ENCODE measurements at regions not wholly inside any gene's neighbourhood (a gene's known extent, or its start where the extent isn't known, plus 50 kb on each side); places are given as distances from the start of the nearest gene placed in this dataset.

DNA sequence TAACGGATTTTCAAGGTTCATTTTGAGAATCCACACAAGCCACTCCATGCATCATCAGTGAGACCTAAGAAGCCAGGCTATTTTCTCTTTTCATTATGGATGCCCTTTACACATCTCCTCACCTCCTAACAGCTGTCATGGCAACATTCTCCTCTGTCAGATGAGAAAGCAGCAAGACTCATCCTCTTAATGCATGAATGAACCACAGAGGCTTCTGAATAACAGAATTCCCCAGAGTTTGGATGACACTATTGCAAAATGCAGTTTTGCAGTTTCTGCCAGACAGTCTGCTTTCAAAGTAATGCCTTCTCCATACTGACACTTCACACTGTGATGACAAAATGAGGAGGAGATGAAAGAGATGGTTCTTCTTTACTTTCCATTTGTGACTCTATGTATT is 286.7 kb upstream of the GRIP1 start:
- no peak for DNase-seq

DNA sequence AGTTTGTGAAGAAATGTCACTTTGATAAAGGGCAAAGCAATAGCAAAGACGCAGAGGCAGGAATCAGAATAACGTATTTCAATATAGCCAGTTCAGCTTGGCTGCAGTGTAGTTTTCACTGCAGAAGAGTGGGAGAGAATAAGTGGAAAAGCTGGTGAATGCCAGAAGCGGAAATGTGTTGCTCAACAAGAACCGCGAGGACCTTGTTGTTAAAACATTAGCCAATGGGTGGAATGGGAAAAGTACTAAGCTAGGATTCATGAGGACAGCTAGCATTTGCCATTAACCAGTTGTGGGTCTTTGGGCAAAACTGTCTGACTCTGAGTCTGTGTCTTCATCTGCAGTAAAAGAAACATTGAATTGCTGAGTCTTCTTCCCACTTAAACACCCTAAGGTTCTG is 292.9 kb upstream of the GRIP1 start:
- DNase-seq = no peak

DNA sequence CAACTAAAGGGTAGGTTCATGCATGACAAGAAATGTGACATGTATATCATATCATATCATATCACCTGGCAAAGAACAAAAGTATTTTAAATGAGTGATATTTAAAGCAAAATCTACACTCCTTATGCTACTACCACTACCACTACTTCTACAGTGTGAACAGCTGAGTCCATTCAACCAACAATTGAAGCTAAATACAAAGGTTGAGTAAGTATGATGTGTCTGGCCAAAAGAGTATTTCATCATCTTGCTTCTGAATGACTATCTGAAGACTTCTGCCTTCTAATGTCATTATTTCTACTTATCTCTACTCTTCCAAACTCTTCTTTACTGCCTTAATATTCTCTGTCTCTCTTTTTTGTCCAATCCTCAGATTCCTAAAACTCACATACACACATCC is 292.6 kb upstream of the CAND1 start:
- no peak for DNase-seq

DNA sequence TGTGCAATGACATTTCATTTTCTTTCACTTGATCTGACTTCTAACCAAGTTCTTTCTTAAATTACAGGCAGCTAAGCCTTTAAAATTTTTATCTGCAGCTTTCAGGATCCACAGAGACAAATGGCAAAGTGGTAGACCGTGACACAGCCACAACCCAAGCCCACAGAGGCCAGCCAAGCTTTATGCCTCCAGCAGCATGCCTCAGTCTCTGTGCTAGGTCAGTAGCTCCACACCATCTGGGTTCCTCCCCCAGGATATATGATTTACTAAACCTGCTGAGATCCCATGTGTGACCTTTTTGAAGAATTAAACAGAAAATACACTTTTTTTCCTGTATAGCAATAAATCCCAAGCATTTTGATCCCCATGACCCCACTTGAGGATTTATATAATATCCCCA is 290.4 kb upstream of the CAND1 start:
- DNase-seq = no peak

DNA sequence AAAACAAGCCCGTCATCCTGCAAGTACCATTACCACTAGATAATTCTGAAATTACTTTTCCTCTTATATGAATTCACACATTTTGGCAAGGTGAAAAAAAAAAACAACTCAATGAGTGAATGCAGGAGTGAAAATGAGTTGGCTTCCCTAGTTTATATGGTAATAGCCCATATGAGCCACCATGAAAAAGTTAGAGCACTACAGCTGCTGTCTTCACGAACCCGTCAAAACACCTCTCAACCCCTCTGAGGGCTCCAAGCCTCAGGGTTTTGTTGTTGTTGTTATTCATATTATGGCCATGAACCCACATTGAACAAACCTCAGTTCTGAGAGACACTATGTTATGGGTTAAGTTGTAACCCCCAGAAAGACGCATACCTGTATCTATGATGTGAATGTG is 289.9 kb upstream of the CAND1 start:
- no peak for DNase-seq

DNA sequence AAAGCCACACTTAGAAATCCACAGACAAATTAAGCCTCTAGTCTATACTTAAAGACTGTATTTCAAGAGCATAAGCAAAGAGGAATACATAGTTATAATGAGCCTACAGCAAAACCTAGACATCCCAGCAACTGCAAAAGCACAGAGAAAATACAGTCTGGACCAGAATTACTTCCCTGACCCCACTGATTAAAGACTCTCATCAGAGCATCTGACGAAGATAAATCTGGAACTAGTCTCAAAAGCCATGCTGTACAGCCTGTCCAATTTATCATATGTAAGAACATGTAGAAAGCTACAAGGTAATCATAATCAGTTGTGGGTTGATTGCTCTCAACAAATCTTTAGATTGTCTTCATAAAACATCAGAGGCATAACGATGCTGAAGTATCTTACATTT is 285.1 kb upstream of the CAND1 start:
- DNase-seq = no peak

DNA sequence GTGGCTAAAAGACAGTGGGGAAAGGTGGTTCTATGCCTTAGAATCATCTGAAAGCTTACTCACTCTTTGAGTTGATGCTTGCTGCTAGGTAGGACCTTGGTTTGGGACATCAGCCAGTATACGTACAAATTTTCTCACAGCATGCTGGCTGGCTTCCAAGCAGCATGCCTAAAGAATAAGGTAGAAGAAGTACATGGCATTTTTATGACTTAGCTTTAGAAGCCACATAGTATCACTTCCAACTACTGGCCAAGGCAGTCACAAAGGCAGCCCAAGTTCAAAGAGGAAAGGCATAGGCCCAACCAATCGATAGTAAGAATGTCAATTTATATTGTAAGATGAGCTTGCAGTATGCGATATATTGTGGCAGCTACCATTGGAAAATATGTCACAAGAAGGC is 284.2 kb upstream of the CAND1 start:
- no peak for DNase-seq

DNA sequence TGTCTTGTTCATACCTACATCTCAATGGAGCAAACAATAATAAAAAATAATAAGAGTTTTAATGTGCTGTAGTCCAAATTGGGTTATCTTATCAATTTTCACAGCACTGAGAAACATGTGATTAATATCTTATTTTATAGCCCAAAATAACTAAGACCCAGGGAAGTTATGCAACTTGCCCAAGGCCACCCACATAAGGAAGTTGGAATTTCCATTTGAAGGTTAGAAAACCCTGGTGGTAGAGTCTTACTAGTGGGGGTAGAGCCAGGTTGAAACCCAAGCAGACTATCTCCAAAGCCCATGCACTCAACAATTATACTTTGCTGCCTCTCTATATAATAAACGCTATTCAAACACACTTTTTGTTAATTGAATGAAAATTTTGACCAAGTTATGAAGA is 270.0 kb upstream of the CAND1 start:
- no peak for DNase-seq

DNA sequence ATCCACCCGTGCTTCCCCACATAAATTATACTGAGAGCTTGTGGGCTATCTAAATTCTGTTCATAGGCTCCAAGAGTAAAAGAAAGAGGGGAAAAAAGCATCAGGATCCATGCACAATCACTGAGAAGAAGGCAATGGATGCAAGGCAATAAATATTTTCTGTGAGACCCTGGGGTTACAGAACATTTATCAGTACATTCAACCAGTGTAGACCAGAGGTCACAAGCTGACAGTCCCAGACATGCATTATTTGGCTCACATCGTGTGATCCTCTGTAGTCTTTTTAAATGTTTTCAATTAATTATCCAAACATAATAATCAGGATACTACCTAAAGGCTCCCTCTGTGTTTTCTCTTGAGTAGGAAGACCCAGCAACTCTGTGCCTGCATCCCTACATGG is 267.9 kb upstream of the CAND1 start:
- no peak for DNase-seq

DNA sequence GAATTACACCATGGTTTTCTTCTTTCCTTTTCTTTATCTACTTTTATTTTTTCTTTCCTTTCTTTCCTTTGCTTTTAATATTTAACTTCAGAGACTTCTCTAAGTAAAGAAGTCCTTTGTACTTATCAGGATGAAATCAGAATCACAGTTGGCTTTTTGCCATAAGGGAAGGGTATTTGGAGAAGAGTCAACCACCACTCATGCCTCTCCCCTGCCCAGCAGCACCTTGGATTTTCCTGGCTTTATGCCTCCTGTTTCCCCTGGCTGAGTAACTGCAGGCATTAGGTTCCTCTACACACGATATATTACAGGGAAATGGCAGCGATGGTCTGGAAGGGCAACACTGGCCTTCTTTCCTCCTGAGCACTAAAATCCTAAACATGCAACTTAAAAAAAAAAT is 266.4 kb upstream of the CAND1 start:
- no peak for DNase-seq

DNA sequence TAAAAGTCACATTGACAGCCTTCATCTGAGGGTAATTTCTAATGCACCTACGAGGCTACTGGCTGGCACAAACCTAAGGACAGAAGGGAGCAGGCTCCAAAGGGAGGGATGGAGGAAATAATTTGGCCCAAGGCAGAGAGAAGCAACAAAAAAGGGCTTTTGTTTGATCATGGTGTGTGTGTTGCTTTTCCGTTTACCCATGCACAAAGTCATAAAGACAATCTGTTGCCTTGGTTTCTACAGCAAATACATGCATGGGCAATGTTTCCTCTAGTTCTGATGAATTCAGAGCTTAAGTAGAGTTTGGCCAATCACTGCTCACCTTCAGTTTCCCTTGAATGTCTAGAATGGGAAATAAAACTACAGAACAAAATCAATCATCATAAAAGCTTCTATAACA is 262.5 kb upstream of the CAND1 start:
- DNase-seq = no peak

DNA sequence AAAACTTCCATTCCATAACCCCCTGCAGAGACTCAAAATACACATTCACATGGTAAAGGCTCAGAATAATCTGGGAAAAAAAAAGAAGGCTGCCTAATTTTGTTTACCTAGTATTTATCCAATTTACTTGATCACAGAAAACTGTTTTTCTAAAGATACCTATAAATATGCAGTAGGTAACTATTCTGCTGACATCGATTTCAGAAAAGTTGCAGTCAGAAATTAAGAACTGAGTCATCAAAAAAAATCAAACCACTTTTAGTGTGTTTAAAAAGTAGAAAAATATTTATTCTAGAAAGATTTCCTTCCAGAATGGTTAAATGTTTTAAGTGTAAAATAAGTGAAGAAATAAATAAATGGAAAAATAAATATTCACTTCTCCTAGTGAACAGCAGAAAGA is 254.5 kb upstream of the CAND1 start:
- no peak for DNase-seq

DNA sequence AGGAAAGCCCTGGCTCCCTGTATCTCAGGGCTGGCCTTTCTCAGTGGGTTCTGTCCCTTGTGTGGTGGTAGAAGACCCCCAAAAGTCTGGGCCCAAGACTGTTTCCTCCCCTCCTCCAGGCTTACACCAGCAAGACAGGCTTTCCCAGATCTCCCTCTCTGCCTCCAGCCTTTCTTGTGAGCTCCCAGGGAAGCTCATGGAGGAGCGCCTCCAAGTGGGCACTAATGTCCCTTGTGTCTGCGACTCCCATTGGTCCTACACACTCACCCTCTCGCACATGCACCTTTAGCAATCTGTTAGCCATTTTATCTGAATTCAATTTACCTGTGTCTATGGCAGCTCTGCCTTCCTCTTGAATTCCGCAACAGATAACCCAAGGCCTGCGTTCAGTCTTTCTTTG is 251.1 kb upstream of the CAND1 start:
- DNase-seq = no peak

DNA sequence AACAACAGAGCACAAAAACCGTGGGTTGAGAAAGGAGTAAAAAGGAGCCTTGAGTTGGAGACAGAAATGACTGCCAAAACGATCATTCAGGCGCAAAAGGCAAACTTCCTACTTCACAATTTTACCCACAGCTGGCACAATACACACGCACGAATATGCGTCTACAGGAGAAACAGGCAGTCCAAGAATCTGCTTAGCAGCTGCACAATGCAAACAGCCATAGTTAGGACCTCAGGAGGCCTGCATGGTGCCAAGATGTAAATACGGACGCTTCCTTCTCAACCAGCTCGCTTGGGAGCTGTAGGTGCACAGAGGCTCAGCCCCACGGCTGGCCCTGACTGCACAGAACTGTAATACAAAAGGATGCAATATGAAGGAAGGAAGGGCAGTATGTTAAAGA is 250.1 kb upstream of the CAND1 start:
- DNase-seq = no peak

DNA sequence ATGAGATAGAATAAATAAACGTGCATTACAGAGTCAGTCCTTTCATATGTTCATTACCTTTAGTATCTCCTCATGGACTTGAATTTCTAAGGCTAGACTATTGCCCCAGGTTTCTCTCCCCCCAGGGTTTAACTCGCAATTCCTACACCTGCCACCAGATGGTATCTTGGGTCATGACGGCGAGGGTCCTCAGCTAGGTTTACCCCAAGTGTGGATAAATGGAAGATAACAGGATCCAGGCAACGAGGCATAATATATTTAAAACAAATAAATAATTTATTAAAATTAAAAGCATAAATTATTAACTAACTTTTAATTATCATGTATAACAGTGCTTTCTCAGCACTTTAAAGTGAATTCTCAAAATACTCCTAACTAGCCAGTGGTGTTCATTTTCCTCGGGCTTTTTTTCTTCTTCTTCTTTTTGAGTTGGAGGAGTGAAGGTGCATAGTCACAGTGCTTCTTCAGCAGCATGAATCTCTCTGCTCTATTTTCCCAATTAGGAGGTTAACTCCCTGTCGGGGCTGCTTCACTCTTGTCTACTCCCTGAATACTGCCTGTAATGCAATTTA is 243.5 kb upstream of the CAND1 start:
- DNase-seq = no peak

DNA sequence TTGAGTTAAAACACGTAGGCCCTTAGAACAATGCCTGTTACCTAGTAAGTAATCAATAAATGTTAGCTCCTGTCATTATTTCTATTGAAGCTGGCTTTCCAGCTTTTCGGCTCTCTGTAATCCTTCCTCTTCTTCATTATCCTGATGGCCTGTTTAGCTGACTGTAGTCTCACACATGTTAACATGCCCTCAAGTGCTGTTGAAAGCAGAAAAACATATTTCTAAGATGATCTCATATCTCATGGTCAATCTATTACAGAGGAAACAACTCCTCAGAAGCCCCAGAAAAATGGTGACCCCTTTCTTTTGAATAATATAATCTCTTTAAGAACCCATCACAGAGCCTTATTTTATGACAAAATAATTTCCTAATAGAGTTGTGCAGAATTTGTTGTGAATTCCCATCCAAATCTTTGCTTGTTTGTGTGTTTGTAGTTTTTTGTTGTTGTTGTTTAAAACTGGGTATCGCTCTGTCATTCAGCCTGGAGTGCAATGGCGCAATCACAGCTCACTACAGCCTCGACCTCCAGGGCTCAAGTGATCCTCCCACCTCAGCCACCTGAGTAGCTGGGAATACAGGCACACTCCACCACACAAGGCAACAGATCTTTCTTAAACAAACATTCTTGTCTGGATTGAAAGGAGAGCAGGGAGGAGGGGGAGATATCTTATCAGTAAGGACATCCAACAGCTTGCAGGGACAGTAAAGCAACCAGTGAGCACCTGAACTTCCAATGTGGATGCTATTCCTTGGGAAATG is 242.5 kb upstream of the CAND1 start:
- no peak for DNase-seq

DNA sequence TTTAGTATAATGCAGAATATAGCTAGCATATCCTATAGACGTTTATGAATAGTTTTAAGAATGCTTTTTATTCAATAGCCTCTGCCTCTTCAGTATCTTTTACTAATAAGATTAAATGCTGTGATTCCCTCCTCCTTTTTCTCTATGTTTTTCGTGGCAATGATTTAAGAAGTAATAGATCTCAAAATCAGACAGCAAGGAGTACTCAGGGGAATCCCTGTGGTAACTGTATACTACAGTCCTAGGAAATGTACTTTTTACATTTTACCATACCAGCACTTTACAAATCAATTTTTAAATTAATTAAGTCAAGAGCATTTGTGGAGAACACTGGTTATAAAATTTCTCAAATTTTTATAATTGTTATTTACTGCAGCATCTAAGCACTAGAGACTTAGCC is 240.6 kb upstream of the CAND1 start:
- DNase-seq = no peak

DNA sequence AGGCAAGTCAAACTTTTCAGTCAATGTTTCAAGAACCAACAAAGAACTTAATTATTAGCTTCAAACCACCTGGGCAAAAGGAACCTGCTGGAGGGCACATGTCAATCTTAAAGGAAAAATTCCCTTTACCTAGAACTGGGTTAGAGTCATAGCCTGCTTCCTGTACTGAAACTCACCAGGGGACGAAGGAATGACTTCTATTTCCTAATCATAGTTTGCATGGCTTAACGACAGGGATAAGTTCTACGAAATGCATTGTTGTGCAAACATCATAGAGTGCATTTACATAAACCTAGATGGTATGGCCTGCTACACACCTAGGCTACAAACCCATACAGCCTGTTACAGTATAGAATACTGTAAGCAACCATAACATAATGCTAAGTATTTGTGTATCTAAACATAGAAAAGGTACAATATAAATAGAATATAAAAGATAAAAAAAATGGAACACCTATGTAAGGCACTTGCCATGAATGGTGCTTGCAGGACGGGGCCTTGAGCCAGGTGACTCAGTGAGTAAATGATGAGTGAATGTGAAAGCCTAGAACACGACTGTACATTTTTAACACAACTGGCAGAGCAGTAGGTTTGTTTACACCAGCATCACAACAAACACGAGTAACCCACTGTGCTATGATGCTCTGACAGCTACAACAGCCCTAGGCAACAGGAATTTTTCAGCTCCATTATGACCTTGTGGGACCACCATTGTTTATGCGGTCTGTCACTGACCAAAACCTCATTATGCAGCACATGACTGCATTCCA is 234.9 kb upstream of the CAND1 start:
- DNase-seq = no peak

DNA sequence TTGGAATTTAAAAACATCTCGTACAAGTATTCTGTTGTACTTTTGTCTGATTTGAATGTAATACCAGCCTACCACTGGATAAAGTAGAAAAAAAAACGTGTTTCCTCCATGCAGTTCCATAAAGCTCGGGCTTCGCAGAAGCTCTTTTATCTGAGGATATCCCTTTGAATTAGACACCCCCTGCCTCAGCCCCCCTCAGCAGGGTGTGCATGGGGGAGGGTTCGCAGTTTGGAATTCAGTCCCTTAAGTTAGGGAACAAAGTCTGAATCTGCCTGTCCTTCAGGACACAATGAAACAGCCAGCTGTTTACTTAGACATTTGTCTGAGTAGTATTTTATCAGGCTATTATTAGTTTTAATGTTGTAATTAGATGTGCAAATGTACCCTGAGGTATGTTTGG is 234.0 kb upstream of the CAND1 start:
- no peak for DNase-seq

DNA sequence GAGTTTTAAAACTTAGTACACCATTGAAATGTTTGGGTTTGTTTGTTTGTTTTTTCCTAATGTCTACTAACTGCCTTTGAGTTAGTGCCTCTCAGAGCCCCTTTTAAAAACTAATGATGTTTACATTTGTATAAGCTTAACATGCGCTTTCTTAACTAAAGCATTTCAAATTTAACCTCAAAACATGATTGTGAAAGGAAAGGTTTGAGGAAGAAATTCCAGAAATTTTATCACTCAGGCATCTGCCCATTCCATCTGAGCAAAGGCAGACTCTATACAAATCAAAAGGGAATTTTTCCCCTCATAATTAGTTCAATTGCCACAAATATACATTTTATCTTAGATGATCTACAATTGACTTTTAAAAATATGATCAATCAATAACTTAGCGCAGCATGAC is 230.7 kb upstream of the CAND1 start:
- DNase-seq = no peak

DNA sequence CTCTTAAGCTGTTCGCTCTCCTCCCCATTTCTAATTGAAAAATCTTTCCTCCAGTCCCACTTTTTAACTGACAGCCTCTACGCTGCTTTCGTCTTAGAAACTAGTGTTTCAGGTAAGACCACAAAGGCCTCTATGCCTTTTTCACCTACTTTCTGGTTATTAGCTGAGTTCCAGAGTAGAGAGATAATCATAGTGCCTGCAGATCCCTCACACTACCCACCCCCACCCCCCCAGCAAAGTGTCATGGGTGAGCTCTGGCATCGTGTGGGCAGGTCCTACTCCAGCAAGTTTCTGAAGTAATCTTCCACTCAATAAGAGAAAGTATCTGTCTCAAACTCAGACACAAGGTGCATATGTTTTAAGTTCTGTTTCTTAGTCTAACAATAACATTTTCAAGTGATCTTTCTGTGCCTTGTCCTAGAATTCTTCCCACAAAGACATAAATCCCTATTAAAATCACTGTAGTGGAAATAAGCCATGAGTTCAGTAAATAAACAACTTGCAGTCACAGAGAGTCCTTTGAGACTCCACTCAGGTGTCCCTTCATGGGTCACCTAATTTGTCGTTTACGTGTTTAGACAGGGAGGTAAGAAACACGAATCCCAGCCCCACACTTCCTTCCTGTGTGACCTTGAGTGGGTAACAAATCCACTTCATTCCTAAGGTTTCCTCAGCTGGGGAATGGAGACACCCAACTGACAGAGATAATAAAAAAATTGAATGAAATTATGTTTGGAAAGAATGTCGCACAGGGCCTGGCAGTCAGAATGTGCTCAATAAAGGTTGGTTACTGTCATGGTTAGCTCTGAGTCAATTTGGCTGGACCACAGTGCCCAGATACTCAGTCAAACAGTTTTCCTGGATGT is 228.9 kb upstream of the CAND1 start:
- DNase-seq = no peak

DNA sequence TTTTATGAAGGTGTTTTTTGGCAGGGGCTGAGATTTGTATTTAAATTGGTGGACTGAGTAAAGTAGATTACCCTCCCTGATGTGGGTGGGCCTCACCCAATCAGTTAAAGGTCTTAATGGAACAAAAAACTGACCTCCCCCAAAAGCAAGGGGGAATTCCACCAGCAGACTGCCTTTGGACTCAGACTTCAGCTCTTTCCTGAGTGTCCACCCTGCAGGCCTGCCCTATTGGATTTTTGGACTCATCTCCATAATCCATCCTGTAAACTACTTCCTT is 228.4 kb upstream of the CAND1 start:
- DNase-seq = no peak

DNA sequence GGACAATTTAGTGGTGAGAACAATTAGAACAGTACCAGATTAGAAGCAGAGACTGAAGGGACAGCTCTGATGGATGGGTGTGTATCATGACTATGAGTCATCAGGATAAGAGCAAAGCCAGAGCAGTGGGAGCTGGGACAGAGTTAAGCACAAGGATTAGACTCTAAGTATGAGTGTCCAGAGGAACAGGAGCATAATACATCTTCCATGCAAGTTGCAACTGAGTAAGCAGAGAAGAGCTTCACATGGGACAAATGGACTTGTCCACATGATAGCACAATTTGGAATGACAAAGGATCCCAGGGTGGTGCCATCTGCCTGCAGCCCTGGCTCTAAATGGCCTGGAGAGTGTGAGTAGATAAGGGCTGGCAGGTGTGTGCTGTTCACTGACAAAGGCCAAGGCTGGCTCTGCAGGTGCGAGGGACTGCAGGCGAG is 226.4 kb upstream of the CAND1 start:
- no peak for DNase-seq

Measured in right kidney (tissue), 1 donor.